ENCODE measurements at regions not wholly inside any gene's neighbourhood (a gene's known extent, or its start where the extent isn't known, plus 50 kb on each side); places are given as distances from the start of the nearest gene placed in this dataset.

DNA sequence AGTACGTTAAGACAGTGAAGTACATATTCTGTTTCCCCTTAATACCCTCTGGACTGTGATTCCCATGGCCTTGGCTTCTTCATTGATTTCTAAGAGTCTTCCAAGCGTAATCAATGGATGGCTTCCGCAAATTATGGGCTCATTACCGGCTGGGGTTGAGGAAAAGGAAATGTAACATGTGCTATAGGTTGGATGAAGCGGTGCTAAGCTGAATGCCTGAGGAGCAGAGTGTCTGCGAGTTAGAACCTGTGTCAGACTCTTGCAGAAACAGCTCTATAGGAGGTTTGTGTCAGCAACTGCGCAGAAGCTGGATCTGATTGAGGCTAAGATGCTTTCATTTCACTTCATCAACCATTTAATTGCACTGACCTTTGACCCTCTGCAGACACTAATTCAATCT, 114.3 kb upstream of the CDH18 start:
- DNase-seq (no peak), ATAC-seq (no peak)
- H3K4me3 ChIP-seq (ENCODE audit: low read length), result no peak overlapping the region
- POLR2A ChIA-PET (ENCODE audit: unreplicated experiment), result no interaction called here
- H3K36me3 ChIP-seq (ENCODE audit: low read depth, low read length), result no peaks in the 10 kb centered on the region
- no TSS peak for BruUV-seq (replicated peaks)
- no peak overlapping the region for H2AFZ ChIP-seq (ENCODE audit: low read length)
- TF ChIP-seq, protein P1, sequence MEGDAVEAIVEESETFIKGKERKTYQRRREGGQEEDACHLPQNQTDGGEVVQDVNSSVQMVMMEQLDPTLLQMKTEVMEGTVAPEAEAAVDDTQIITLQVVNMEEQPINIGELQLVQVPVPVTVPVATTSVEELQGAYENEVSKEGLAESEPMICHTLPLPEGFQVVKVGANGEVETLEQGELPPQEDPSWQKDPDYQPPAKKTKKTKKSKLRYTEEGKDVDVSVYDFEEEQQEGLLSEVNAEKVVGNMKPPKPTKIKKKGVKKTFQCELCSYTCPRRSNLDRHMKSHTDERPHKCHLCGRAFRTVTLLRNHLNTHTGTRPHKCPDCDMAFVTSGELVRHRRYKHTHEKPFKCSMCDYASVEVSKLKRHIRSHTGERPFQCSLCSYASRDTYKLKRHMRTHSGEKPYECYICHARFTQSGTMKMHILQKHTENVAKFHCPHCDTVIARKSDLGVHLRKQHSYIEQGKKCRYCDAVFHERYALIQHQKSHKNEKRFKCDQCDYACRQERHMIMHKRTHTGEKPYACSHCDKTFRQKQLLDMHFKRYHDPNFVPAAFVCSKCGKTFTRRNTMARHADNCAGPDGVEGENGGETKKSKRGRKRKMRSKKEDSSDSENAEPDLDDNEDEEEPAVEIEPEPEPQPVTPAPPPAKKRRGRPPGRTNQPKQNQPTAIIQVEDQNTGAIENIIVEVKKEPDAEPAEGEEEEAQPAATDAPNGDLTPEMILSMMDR (conservative IDR thresholded peaks at IDR 0.05; ENCODE audit: low read depth, low read length), result no peak
- no peak for TF ChIP-seq EZH2phosphoT487 (IDR thresholded peaks at IDR 0.05; ENCODE audit: borderline replicate concordance, low read length)
- no peak for TF ChIP-seq EZH2 (IDR thresholded peaks at IDR 0.05; ENCODE audit: low read length, unreplicated experiment)
- no peaks in the 10 kb centered on the region for H4K20me1 ChIP-seq (ENCODE audit: low read length)
- H3K79me2 ChIP-seq (ENCODE audit: low read length), result no peaks in the 10 kb centered on the region
- CTCF ChIA-PET, result no interaction called here
- no peaks in the 10 kb centered on the region for H3F3A ChIP-seq (ENCODE audit: low read length, unreplicated experiment)
- no peak overlapping the region for H3K27ac ChIP-seq (ENCODE audit: low read length)
- H3K4me2 ChIP-seq (ENCODE audit: low read length), result no peak overlapping the region
- H3K4me1 ChIP-seq (ENCODE audit: insufficient read depth, low read length), result no peaks in the 10 kb centered on the region
- 0 out of 2 replicates have a peak, but pooled peaks cover 2% of the 10 kb centered on the region for H3K9me2 ChIP-seq (replicated peaks; ENCODE audit: low read length)
- intact Hi-C loops (cut with micrococcal nuclease), result no loop called here
- H3K9me3 ChIP-seq (ENCODE audit: low read length), result no peaks in the 10 kb centered on the region
- H3K9ac ChIP-seq (ENCODE audit: low read length), result no peak overlapping the region
- H3K27me3 ChIP-seq (ENCODE audit: low read length), result no peaks in the 10 kb centered on the region

DNA sequence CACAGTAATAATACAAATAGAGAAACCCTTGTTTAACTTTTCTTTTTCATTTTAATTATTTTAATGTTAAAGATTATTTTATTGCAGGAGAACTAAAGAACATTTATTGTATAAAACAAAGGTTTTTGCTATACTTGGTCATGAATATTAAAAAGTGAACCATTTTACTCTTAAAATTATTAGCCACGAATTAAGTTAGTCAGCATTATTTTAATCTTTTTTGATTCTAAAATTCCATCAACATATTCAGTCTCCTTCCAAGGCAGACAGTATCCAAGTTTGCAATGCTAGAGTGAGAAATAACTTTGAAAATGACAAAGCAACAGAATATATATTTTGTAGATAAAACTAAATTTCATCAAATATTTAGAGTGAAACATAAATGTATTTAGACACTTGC, 110.7 kb upstream of the CDH18 start:
- Histone ChIP-seq H3K27ac (ENCODE audit: low read length) (no peak overlapping the region), H4K20me1 (ENCODE audit: low read length) (no peaks in the 10 kb centered on the region), H3K4me1 (ENCODE audit: insufficient read depth, low read length) (no peaks in the 10 kb centered on the region), H3K36me3 (ENCODE audit: low read depth, low read length) (no peaks in the 10 kb centered on the region), H3K9me3 (ENCODE audit: low read length) (no peaks in the 10 kb centered on the region), H3K9me2 (replicated peaks; ENCODE audit: low read length) (no peaks in the 10 kb centered on the region), H2AFZ (ENCODE audit: low read length) (no peak overlapping the region), H3K4me2 (ENCODE audit: low read length) (no peak overlapping the region), H3K9ac (ENCODE audit: low read length) (no peak overlapping the region), H3K27me3 (ENCODE audit: low read length) (no peaks in the 10 kb centered on the region), H3F3A (ENCODE audit: low read length, unreplicated experiment) (no peaks in the 10 kb centered on the region), H3K79me2 (ENCODE audit: low read length) (no peaks in the 10 kb centered on the region), H3K4me3 (ENCODE audit: low read length) (no peak overlapping the region)
- DNase-seq, result no peak
- TF ChIP-seq EZH2 (IDR thresholded peaks at IDR 0.05; ENCODE audit: low read length, unreplicated experiment) (no peak), EZH2phosphoT487 (IDR thresholded peaks at IDR 0.05; ENCODE audit: borderline replicate concordance, low read length) (no peak)
- TF ChIP-seq, protein P1 (conservative IDR thresholded peaks at IDR 0.05; ENCODE audit: low read depth, low read length), result no peak
- intact Hi-C loops (cut with micrococcal nuclease), result no loop called here
- BruUV-seq (replicated peaks), result no TSS peak
- ChIA-PET CTCF (no interaction called here), POLR2A (ENCODE audit: unreplicated experiment) (no interaction called here)
- no peak for ATAC-seq

DNA sequence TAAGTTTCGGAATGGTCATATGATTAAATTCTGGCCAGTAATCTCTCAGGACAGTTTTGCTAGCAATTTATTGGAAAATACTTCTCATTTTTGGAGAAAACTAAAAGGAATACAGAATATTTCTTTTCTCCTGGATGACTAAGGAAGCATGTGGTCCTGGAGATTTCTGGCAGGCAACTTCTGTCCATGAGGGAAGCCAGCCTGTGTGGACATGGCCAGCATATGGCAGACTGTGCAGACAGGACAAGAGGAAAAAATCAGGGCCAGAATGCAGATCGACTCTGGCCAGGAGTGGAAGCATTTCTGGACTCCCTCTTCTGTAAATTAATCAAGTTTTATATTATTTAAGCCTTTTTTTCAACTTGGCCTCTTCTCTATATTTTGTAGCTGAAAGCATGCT, 100.4 kb upstream of the CDH18 start:
- no peak for ATAC-seq
- Histone ChIP-seq H3K9me3 (ENCODE audit: low read length) (no peaks in the 10 kb centered on the region), H3K27me3 (ENCODE audit: low read length) (no peaks in the 10 kb centered on the region), H3K27ac (ENCODE audit: low read length) (no peak overlapping the region), H3F3A (ENCODE audit: low read length, unreplicated experiment) (no peaks in the 10 kb centered on the region), H3K4me1 (ENCODE audit: insufficient read depth, low read length) (no peaks in the 10 kb centered on the region), H3K9ac (ENCODE audit: low read length) (no peak overlapping the region), H3K4me3 (ENCODE audit: low read length) (no peak overlapping the region), H3K9me2 (replicated peaks; ENCODE audit: low read length) (no peaks in the 10 kb centered on the region), H3K79me2 (ENCODE audit: low read length) (no peaks in the 10 kb centered on the region), H4K20me1 (ENCODE audit: low read length) (no peaks in the 10 kb centered on the region), H3K4me2 (ENCODE audit: low read length) (no peak overlapping the region), H3K36me3 (ENCODE audit: low read depth, low read length) (no peaks in the 10 kb centered on the region), H2AFZ (ENCODE audit: low read length) (no peak overlapping the region)
- DNase-seq, result no peak
- CTCF ChIA-PET, result no interaction called here
- POLR2A ChIA-PET (ENCODE audit: unreplicated experiment), result no interaction called here
- TF ChIP-seq EZH2 (IDR thresholded peaks at IDR 0.05; ENCODE audit: low read length, unreplicated experiment), result no peak
- no peak for TF ChIP-seq EZH2phosphoT487 (IDR thresholded peaks at IDR 0.05; ENCODE audit: borderline replicate concordance, low read length)
- TF ChIP-seq, protein P1 (conservative IDR thresholded peaks at IDR 0.05; ENCODE audit: low read depth, low read length), result no peak
- intact Hi-C loops (cut with micrococcal nuclease), result no loop called here
- BruUV-seq (replicated peaks), result no TSS peak
